Mesenteric fat pad (tissue), 1 donor: ENCODE measurements at regions not wholly inside any gene's neighbourhood (a gene's known extent, or its start where the extent isn't known, plus 50 kb on each side); places are given as distances from the start of the nearest gene placed in this dataset.
A peak's percentile ranks its signal among the peaks of the same experiment; 100 is the strongest.
"Not testable (repeated sequence)": the region's sequence is repeated elsewhere in the genome, so short reads cannot be mapped to it uniquely, and the experiment has no call there.

Experiments
- DNase-seq: peaks from one replicate; pipeline ENCODE4 v3.0.0-alpha.2; 2020; ENCODE audit warnings: low spot score
- donor health status: DM: yes; HTN: yes; CAD: no.

- no peak for DNase-seq
Observed at GRCh38 chr2:121147766-121148165, 137.2 kb downstream of the TFCP2L1 start.

GRCh38 chr2:121148481-121148880 is 136.5 kb downstream of the TFCP2L1 start:
- DNase-seq = no peak

GRCh38 chr2:121149384-121149783 is 135.6 kb downstream of the TFCP2L1 start:
- peak; percentile 74 for DNase-seq

GRCh38 chr2:121150126-121150525 is 134.9 kb downstream of the TFCP2L1 start:
- peak; percentile 83 for DNase-seq

- DNase-seq = no peak
Observed at GRCh38 chr2:121150713-121151112, 134.3 kb downstream of the TFCP2L1 start.

- DNase-seq = peak; percentile 51
Observed at GRCh38 chr2:121151311-121152109, 133.5 kb downstream of the TFCP2L1 start.

- DNase-seq = peak; percentile 80
Observed at GRCh38 chr2:121152861-121153260, 132.1 kb downstream of the TFCP2L1 start.

- peak; percentile 59 for DNase-seq
Observed at GRCh38 chr2:121153516-121153915, 131.5 kb downstream of the TFCP2L1 start.

- peak; percentile 77 for DNase-seq
Observed at GRCh38 chr2:121155502-121156056, 129.4 kb downstream of the TFCP2L1 start.

- not testable (repeated sequence) for DNase-seq
Observed at GRCh38 chr2:121157481-121157880, 127.5 kb downstream of the TFCP2L1 start.

- DNase-seq = no peak
Observed at GRCh38 chr2:121159291-121160071, 125.5 kb downstream of the TFCP2L1 start.

GRCh38 chr2:121160366-121160765 is 124.6 kb downstream of the TFCP2L1 start:
- no peak for DNase-seq

- no peak for DNase-seq
Observed at GRCh38 chr2:121161272-121161671, 123.7 kb downstream of the TFCP2L1 start.

- DNase-seq = no peak
Observed at GRCh38 chr2:121162893-121163292, 122.1 kb downstream of the TFCP2L1 start.

- no peak for DNase-seq
Observed at GRCh38 chr2:121164042-121164441, 121.0 kb downstream of the TFCP2L1 start.

GRCh38 chr2:121165038-121165542 is 119.9 kb downstream of the TFCP2L1 start:
- DNase-seq = no peak
